A673 (cell line): ENCODE measurements at regions not wholly inside any gene's neighbourhood (a gene's known extent, or its start where the extent isn't known, plus 50 kb on each side); places are given as distances from the start of the nearest gene placed in this dataset.

Experiments used
- BruUV-seq: library from RNA; stranded (reverse); fragments of 400-500 nt; replicated peaks from 2 replicates; lab custom pipeline; 2021; lab: Mats Ljungman, UMichigan
- CTCF ChIA-PET: fragments of 300-600 bp; sonication (Branson Sonifier 250); formaldehyde crosslinking; loops from one replicate; lab custom pipeline; 2022; ENCODE audit warnings: antibody characterized with exemption; lab: Charles Lee
- POLR2A ChIA-PET: fragments of 300-600 bp; sonication (Branson Sonifier 250); formaldehyde crosslinking; loops from one replicate; lab custom pipeline; 2022; ENCODE audit warnings: antibody characterized with exemption; ENCODE audit not compliant: low non-redundant PET; lab: Charles Lee
- DNase-seq: peaks from one replicate; pipeline ENCODE4 v3.0.0-alpha.2; 2015; ENCODE audit warnings: low spot score
- H3K27ac ChIP-seq: fragments of 200-600 bp; sonication (generic); 2 replicates; pipeline ENCODE4 v1.5.1; 2016; ENCODE audit warnings: mixed run types, low read depth, mild to moderate bottlenecking, mixed read lengths, antibody characterized with exemption, low read length; ENCODE audit not compliant: poor library complexity, severe bottlenecking
- H3K27me3 ChIP-seq: fragments of 200-600 bp; sonication (generic); replicated peaks from 2 replicates; pipeline ENCODE4 v1.6.1; 2017; ENCODE audit warnings: mixed run types, low read depth, mild to moderate bottlenecking, mixed read lengths, antibody characterized with exemption, low read length; ENCODE audit not compliant: insufficient read depth, poor library complexity
- H3K36me3 ChIP-seq: fragments of 200-600 bp; sonication (generic); 2 replicates; pipeline ENCODE4 v1.6.1; 2016; ENCODE audit warnings: mixed run types, mild to moderate bottlenecking, mixed read lengths, antibody characterized with exemption, low read length; ENCODE audit not compliant: insufficient read depth, poor library complexity, severe bottlenecking
- H3K4me1 ChIP-seq: fragments of 200-600 bp; sonication (generic); 2 replicates; pipeline ENCODE4 v1.6.1; 2017; ENCODE audit warnings: mixed run types, mild to moderate bottlenecking, mixed read lengths, antibody characterized with exemption, low read length; ENCODE audit not compliant: insufficient read depth, poor library complexity, severe bottlenecking
- H3K4me3 ChIP-seq: fragments of 200-600 bp; sonication (generic); 2 replicates; pipeline ENCODE4 v1.5.1; 2016; ENCODE audit warnings: low read depth, mixed run types, mild to moderate bottlenecking, mixed read lengths, low read length; ENCODE audit not compliant: poor library complexity, severe bottlenecking
- H3K9me3 ChIP-seq: fragments of 200-600 bp; sonication (generic); 2 replicates; pipeline ENCODE4 v1.6.1; 2016; ENCODE audit warnings: mixed run types, low read depth, mild to moderate bottlenecking, mixed read lengths, antibody characterized with exemption, low read length; ENCODE audit not compliant: poor library complexity, severe bottlenecking
- EZH2 ChIP-seq: fragments of 200-600 bp; sonication (generic); IDR thresholded peaks from 2 replicates; pipeline ENCODE4 v1.6.1; 2017; ENCODE audit warnings: borderline replicate concordance, low read depth, mild to moderate bottlenecking, mixed read lengths, antibody characterized with exemption, low read length; ENCODE audit not compliant: poor library complexity, severe bottlenecking
- intact Hi-C: fragments of 100-400 bp; cut with micrococcal nuclease; formaldehyde crosslinking; loops from one replicate; pipeline ENCODE4 v1.10.0; 2022; ENCODE audit not compliant: unreplicated experiment
- TF ChIP-seq, protein P1 (sequence below): fragments of 300-800, 200-600 bp; sonication (generic); conservative IDR thresholded peaks from 2 replicates; pipeline ENCODE4 v1.5.1; 2017; ENCODE audit warnings: low read depth, mild to moderate bottlenecking, antibody characterized with exemption, low read length, moderate library complexity, mixed read lengths

DNA sequence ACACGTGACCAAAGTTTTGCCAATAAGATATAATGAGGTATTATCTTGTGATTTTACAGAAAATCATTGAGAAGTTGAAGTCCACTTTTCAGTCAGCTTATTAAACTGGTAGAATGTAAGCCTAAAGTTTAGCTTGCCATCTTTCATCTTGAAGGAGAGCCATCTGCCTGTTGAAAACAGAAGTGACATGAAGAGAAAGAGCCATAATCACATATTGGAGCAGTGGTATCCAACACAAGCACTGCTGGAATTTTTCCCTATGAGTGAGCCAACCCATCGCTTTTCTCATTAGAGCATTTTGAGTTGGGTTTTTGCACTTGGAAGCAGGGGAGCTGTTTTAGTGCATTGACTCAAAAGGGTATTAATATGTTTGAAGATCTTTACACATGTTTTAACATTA is 117.6 kb upstream of the FERD3L start:
- H3K9me3 ChIP-seq = no peaks in the 10 kb centered on the region
- no peaks in the 10 kb centered on the region for H3K27me3 ChIP-seq
- no peak overlapping the region for H3K27ac ChIP-seq
- DNase-seq = peak; percentile 16
- no TSS peak for BruUV-seq
- H3K36me3 ChIP-seq = no peaks in the 10 kb centered on the region
- ChIA-PET CTCF (no interaction called here), POLR2A (no interaction called here)
- TF ChIP-seq, protein P1, sequence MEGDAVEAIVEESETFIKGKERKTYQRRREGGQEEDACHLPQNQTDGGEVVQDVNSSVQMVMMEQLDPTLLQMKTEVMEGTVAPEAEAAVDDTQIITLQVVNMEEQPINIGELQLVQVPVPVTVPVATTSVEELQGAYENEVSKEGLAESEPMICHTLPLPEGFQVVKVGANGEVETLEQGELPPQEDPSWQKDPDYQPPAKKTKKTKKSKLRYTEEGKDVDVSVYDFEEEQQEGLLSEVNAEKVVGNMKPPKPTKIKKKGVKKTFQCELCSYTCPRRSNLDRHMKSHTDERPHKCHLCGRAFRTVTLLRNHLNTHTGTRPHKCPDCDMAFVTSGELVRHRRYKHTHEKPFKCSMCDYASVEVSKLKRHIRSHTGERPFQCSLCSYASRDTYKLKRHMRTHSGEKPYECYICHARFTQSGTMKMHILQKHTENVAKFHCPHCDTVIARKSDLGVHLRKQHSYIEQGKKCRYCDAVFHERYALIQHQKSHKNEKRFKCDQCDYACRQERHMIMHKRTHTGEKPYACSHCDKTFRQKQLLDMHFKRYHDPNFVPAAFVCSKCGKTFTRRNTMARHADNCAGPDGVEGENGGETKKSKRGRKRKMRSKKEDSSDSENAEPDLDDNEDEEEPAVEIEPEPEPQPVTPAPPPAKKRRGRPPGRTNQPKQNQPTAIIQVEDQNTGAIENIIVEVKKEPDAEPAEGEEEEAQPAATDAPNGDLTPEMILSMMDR = peak; percentile 51; the same call in 1 of the 2 replicates
- no peak for TF ChIP-seq EZH2
- intact Hi-C loops = loop anchor here (5.0 kb wide), 1 partner anchor 141 kb away; no protein-coding TSS in a partner anchor
- no peak overlapping the region for H3K4me3 ChIP-seq
- no peaks in the 10 kb centered on the region for H3K4me1 ChIP-seq

DNA sequence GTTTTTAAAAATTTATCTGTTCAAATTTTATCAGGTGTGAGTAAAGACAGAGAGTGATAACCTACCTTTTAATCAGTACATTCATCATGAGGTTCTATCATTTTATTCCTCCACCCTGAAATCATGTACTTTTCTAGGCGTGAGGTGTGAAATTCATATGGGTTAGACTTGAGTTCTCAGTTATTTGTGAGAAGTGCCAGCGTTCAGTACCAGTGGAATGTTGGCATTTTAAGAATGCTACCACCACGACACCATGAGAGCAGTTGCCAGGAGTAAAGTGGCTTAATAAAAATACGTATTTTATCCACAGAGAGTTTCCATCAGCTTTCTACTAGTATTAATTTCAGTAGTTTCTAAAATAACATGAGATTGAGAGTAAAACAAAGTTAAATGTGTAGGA is 104.1 kb upstream of the FERD3L start:
- TF ChIP-seq, protein P1 = no peak
- no peak for TF ChIP-seq EZH2
- no peaks in the 10 kb centered on the region for H3K27me3 ChIP-seq
- H3K27ac ChIP-seq = no peak overlapping the region
- intact Hi-C loops = no loop called here
- BruUV-seq = no TSS peak
- no peaks in the 10 kb centered on the region for H3K4me1 ChIP-seq
- no peak for DNase-seq
- ChIA-PET POLR2A (no interaction called here), CTCF (no interaction called here)
- no peaks in the 10 kb centered on the region for H3K9me3 ChIP-seq
- no peaks in the 10 kb centered on the region for H3K36me3 ChIP-seq
- no peak overlapping the region for H3K4me3 ChIP-seq

DNA sequence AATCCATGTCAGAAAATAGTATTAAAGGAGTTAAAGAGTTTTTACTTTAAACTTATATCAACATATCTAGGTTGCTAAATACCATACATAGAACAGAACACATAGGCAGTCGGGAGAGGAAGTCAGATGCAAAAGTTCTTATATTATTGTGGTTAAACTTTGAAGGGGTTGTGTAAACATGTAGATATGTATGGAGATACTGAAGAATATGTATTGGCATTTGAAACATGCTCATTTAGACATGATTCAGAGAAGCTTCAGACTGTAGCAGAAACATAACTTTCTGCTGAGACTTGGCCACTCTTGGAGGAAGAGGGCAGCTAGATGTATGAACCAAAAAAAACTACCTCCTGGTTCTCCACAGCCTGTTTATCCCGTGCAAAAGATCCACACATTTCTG is 103.5 kb upstream of the FERD3L start:
- no TSS peak for BruUV-seq
- no peaks in the 10 kb centered on the region for H3K4me1 ChIP-seq
- no peaks in the 10 kb centered on the region for H3K36me3 ChIP-seq
- no peak for DNase-seq
- no peak overlapping the region for H3K27ac ChIP-seq
- H3K27me3 ChIP-seq = no peaks in the 10 kb centered on the region
- ChIA-PET POLR2A (no interaction called here), CTCF (no interaction called here)
- no peak for TF ChIP-seq EZH2
- TF ChIP-seq, protein P1 = no peak
- intact Hi-C loops = no loop called here
- no peaks in the 10 kb centered on the region for H3K9me3 ChIP-seq
- H3K4me3 ChIP-seq = no peak overlapping the region
